HG03521 (cell line): ENCODE measurements at regions not wholly inside any gene's neighbourhood (a gene's known extent, or its start where the extent isn't known, plus 50 kb on each side); places are given as distances from the start of the nearest gene placed in this dataset.
"Not testable (repeated sequence)": the region's sequence is repeated elsewhere in the genome, so short reads cannot be mapped to it uniquely, and the experiment has no call there.

Experiments used
- ATAC-seq: cut with Tn5 transposase; IDR thresholded peaks from one replicate; pipeline ENCODE4 v1.9.1; 2021; ENCODE audit warnings: mild to moderate bottlenecking, moderate library complexity; ENCODE audit not compliant: unreplicated experiment

DNA sequence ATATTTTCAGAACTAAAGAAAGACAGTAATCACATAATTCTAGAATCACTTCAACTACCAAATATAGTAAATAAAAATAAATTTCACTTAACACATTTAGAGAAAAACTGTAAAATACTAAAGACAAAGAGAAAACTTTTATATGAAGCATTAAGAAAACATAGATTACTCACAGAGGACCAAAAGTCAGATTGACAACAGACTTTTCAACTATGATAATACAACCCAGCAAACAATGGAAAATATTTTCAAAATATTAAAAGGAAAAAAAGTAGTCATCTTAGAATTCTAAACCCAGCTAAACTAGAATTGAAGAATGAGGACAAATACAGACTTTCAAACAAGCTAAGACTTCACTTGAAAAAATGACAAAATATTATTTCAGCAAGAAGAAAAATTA, 164.8 kb upstream of the ARID1B start:
- no peak for ATAC-seq

DNA sequence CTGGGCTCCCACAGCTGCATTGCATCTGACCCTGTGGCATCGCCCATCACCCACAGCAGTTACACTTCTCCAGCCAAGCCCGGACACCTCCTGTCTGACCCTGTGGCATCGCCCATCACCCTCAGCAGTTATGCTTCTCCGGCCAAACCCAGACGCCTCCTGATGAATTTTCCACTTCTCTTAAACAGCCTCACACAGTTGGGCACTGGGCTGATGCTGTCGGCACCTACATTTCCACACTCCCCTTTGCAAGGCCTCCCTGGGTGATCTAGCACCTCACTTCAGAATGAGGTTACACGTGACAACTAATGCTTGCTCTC, 175.2 kb upstream of the ARID1B start:
- ATAC-seq = no peak

DNA sequence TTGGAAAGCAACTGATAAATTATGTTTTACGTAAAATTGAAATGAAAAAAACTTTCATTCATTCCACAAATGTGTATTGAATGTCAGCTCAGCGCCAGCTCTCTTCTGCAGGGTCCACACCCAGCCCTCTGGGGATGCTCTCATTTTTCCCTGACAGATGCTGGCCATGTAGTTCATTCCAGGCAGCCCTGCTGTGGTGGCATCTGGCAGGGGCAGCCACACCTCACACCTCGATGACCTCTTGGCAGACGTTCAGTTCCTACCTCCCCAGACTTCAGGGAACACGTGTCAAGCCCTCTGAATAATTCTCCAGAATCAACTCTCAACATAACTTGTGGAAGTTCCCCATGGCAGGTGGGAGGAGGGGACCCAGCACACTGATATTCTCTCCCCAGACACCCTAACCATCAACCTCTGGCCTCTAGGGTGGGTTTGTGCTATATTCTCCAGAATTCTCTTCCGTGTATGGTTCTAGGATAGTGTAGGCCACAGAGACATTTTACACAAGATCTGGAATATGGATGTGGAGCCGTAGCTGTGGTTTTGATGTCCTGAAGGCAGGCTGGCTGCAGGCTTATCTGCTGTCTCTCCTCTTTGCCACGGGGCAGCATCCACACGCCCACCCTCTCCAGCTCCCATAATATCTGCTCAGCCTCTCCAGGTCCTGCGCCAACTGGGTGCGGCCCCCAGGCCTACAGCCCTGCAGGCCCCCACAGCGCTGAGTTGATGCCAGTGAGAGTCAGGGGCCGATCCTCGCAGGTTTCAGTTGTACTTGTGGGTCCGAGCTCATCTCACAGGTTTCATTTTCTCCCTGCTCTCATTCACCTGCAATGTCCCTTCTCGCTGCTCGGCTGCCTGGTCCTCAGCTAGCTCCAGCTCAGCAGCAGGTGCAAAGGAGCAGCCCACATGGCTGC, 175.8 kb upstream of the ARID1B start:
- ATAC-seq = no peak

DNA sequence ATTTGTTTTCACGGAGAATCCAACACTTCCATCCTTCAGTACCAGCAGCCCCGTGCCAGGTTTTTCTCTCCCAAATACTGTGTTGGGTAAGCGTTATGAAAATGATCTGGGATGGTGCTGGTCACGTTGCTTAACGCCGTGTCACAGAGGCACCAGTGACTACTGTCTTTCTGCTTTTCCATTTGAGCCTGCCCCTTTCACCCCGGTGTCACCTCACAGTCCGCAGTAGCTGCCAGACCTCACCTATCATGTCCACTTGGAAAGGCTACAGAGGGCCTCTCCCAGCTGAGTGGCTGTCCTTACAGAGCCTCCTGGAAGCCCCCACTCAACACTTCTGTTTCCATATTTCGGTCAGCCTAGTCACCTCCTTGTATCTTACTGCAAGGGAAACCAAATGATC, 176.5 kb upstream of the ARID1B start:
- ATAC-seq = no peak

DNA sequence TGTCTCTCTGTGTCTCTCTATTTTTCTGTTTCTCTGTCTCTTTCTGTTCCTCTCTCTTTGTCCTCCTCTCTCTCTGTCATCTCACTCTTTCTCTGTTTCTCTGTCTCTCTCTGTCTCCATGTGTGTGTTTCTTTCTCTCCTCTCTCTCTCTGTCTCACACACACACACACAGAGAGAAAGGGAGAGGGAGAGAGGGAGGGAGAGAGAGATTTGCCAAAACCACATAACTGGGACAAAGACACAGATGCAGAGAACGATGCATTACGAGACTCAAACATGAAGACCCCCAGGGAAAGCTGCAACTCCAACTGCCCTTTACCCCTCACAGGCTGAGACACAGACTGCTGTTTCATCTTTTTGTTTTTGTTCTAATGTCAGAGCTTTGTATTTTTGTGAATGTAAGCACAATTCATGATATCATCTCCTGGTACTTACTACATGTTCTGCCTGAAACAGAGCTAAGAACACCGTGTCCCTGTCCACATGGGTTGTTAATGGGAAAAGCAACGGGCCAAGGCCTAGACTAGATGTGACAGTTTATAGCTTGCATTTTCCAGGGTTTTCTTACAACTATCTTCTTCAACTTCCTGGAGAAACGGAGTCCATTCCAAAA, 177.1 kb upstream of the ARID1B start:
- no peak for ATAC-seq

DNA sequence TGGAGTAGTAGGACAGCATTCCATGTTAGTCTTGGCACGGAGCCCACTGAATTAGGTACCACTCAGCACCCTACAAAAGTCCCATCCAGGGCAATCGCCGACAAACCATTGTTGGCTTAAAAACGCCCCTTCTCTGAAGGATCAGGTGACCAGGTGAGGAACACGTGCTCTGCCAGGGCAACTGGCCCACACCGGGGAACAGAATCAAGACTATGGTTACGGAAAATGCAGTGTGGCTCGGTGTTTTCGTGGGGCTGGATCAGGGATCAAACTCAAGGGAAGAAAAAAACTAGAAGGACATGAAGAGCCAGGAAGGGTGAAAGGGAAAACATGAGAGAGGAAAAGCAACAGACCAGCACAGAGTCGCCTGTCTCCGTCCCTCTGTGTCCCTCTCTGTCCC, 177.8 kb upstream of the ARID1B start:
- no peak for ATAC-seq

DNA sequence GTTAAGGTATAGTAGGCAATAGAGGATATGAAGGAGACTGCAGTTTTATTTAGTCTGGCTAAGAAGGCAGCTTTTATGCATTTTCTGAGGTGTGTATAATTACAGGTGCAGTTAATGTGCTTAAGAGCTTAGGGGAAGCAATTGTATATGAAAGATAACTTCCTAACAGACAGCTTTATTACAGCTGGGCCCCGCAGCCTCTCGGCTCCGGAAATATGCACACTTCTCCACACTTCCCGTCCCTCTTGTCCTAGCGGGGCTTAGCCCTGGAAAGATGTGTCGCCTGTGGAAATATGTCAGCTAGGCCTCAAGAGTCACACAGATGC, 178.4 kb upstream of the ARID1B start:
- ATAC-seq = no peak

DNA sequence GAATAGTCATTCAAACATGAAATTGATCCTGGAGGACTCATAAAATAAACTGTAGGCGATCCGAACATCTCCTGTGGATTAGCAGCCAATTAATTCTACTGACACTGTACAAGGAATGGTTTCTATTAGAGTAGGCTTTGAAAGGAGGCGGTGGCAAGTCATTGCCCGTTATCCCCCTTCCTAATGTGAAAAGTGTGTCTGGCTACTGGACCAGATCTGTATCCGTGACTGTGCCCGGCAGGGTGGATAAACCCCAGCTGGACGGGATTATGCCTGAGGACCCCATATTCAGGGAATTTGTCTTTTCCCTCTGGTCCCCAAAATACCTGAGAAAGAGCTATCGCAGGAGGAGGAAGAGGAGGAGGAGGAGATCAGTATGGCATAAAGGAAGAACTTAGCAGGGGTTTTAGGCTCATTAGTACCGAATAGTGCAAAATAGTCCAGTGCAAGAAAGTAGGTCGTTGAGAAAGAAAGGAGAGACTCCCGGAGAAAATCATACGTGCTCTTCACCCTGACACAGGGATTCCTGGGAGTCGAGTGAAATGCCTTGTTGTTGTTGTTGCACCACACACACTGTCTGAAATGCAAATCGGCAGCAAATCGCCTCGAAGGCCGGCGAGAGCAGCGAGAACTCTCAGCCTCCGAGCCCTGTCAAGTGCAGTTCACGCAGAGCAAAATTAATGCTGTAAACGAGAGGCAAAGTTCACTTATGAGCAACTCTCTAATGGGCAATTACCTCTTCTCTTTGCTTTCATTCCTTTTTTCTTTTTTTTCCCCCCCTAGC, 178.9 kb upstream of the ARID1B start:
- ATAC-seq = no peak

DNA sequence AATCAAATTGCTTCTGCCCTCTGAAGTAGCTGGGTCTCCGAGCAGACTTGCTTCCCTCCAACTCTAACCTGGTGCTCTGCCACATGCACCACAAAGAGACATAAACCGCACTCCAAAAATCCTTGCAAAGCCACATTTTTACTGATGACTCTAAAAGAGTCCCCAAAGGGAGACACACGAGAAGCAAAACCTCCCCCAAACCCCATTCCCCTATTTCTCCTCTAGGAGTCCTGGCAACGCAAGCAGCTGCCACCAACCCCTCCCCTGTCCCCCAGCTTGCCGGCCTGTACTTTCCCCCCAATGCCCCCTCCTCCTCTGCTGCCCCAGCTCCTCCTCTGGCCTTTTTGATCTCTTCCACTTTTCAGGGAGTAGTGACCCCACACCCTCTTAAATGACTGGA, 180.1 kb upstream of the ARID1B start:
- no peak for ATAC-seq

DNA sequence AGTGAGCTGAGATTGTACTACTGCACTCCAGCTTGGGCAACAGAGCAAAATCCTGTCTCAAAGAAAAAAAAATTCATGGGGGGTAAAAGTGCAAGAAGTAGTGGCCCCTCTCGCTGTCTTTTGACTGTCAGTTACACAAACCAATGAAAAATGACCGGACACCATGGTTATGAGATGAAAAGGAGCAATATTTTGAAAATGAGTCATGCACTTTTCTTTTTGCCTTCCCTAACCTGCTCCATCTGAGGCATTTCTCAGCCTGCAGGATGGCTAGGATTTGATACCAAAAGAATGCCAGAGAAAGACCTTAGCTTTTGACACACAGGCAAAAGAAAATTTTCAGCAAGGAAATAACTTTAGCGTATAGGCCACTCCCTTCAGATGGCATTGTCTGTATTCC, 181.7 kb upstream of the ARID1B start:
- ATAC-seq = no peak

DNA sequence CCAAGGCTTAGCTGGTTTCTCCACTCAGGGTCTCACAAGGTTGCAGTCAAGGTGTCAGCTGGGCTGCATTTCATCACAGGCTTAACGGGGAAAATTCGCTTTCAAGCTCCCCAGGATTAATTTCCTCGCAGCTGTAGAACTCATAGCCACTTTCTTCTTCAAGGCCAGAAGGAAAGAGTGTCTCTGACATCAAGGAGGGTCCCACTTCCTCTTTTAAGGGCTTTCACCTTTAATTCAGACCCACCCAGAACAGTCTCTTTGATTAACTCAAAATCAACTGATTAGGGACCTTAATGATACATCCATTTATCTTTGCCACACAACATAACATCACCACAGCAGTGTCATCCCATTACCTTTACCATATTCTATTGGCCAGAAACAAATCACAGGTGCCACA, 183.3 kb upstream of the ARID1B start:
- ATAC-seq = no peak

DNA sequence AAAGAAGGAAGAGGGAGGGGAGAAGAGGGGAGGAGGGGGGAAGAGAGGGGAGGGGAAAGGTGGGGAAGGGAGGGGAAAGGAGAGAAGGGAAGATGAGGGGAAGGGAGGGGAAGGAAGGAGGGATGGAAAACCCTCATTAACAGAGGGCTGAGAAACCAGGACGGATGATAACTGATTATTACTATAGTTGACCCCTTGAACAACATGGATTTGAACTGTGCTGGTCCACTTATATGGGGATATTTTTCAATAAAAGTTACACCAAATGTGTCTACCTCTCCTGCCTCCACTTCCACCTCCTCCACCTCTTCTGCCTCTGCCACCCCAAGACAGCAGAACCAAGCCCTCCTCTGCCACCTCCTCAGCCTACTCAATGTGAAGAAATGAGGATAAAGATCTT, 184.1 kb upstream of the ARID1B start:
- ATAC-seq = no peak

DNA sequence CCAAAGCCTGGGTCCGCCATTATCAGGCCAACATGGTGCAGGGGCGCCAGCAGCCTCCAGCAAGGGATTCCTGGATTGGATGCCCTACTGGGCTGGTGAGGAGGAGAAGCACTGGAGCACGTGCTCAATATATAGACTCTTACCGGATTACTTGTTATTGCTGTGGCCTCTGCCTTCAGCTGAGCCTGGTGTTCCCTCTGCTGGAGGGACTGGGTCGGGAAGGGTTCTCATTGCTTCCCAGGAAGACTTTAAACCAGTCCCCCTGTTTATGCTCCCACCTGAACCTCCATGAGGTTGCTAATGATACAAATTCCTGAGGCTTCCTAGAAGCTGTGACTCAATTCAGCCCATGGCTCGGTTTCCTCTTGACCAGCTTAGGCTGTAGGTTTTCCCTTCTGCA, 186.7 kb upstream of the ARID1B start:
- ATAC-seq = no peak

DNA sequence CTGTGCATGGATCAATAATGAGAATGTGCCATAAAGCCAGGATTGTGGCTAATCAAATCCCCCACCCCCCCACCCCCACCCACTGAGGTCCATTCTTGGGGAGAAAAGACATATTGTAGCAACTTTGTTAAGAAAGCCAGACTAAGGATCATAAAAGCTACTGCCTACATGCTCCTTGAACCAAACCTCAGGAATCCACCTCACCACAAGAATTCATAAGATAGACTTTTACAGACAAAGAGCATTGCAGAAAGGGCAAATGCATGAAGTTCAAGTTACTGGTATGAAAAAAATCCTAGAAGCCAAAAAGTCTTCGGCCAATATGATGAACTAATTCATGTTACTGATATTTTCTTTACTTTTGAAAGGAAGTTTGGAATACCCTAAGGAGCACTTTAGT, 187.9 kb upstream of the ARID1B start:
- no peak for ATAC-seq

DNA sequence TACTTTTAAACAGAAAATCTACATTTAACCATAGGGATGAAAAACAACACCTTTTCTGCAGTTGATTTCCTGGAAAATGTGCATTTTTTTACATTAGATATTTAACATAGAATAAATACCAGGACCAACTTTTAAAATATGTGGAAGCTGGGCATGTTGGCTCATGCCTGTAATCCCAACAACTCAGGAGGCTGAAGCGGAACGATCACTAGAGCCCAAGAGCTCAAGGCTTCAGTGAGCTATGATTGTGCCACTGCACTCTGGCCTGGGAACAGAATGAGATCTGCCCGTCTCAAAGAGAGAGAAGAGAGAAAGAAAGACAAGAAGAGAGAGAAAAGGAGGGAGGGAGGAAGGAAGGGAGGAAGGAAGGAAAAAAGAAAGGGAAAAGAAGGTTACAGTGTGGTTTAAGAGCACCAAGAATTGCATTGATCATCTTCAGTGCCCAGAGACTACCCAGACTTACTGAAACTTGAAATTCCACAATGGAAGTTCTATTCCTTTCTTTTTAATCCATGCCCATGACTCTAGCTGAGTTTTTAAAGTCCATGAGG, 189.4 kb upstream of the ARID1B start:
- ATAC-seq = no peak

DNA sequence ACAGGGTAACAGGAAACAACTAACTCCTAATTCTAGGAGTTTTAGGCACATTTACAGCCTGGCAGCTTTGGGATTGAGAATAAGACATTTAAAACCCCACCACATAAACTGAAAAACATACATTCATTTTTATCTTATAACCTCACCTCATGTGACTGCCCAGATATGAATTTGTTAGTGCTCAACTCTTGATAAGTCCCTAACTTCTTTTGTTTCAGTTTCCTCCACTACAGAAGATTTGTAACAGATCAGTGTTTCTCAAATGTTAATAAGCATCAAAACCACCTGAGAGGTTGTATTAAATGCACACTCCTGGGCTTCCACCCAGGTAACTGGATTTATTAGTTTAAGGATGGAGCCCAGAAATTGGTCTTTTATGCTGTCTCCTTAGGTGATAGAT, 190.1 kb upstream of the ARID1B start:
- ATAC-seq = no peak

DNA sequence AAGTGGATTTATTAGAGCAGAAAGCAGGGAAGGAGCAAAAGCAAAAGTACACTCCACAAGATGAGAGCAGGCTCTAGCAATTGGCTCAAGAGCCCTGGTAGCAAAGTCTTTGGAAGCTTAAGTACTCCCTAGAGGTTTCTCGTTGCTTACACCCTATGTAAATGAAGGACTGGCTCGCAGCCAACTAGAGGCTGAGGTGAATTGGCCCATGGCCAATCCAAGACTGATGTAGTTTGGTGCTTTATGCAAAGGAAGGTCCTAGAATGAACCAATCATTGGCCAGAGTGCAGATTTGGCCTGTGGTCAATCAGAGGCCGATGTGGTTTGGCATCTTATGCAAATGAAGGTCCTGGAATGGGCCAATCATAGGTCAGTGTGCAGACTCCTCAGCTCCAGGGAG, 191.3 kb upstream of the ARID1B start:
- no peak for ATAC-seq

DNA sequence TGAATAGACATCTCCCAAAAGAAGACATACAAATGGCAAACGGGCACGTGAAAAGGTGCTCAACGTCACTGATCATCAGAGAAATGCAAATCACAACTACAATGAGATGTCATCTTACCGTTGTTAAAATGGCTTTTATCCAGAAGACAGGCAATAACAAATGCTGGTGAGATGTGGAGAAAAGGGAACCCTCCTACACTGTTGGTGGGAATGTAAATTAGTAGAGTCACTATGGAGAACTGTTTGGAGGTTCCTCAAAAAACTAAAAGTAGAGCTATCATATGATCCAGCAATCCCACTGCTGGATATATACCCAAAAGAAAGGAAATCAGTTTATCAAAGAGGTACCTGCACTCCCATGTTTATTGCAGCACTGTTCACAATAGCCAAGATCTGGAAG, 193.1 kb upstream of the ARID1B start:
- ATAC-seq = not testable (repeated sequence)

DNA sequence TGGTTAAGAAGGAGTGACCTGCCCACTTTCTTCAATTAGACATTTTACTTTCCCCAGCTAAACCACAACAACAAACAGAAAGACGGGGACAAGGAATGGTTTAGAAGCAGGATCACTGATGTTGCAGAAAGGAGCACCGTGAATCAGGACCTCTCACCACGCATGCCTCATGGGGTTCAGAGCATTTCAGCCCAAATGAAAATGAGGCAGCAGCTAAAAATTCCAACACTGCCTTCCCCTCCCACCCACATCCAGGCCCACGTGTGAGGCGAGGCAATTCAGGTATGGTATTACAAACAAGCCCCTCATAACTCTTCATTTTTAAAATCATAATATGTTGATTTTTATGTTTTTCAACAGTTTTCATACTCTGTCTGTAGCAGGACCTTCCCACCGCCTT, 194.1 kb upstream of the ARID1B start:
- no peak for ATAC-seq

DNA sequence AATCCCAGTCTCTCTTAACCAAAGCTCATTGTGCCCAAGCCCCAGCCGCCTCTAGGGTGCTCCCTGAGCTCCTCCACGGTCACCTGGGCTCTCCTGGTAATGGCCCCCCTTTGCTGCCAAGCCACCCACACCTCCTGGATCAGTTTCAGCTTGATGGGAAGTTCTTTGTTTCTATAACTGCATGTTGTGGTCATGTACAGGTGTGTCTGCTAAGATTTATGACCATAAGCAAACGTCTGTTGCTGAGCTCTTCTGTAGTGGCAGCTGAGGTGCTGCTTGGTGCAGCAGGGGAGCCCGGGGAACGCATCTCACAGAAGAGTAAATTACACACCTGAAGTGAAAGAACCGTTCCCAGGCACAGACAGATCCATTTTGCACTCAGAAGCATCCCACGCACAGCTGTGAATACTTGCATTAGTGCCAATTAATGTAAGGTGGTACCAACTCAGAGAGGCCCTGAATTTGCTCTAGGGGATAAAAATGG, 194.6 kb upstream of the ARID1B start:
- no peak for ATAC-seq

DNA sequence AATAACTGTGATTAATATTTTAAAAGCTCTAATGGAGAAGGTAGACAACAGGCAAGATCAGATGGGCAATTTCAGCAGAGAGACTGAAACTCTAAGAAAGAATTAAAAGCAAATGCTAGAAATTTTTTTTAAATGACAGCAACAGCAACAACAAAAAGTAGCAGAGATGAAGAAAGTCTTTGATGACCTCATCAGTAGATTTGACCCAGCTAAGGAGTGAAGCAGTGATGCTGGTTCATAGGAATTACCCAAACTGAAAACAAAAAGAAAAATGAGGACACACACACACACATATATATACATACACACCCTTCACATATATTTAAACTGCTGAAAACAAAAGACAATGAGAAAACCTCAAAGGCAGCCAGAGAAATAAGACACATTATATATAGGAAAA, 197.6 kb upstream of the ARID1B start:
- ATAC-seq = no peak

DNA sequence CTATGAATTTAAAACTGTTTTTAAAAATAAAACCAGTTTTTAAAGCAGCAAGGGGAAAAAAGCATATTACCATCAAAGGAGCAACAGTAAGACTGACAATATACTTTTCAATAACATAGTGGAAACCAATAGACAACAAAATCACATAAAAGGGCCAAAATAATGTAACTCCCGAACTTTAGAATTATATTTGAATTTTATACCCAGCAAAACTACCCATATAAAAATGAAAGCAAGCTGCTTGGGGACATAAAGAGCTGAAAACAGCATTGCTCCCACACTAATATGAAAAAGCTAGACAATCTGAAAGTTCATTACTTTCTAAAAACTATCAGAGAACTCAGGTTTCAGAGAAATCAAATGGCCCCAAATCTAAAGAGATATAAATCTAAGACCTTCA, 199.4 kb upstream of the ARID1B start:
- ATAC-seq = no peak
